Neutrophil (primary cell): ENCODE measurements at regions not wholly inside any gene's neighbourhood (a gene's known extent, or its start where the extent isn't known, plus 50 kb on each side); places are given as distances from the start of the nearest gene placed in this dataset.
A peak's percentile ranks its signal among the peaks of the same experiment; 100 is the strongest.

Experiments
- H3K27ac ChIP-seq: fragments of 200-600 bp; sonication (generic); 2 replicates; pipeline ENCODE4 v1.5.1; 2016; ENCODE audit warnings: mild to moderate bottlenecking, moderate library complexity
- H3K27me3 ChIP-seq: fragments of 200-600 bp; sonication (generic); 2 replicates; pipeline ENCODE4 v1.6.0; 2016; ENCODE audit warnings: mild to moderate bottlenecking
- H3K36me3 ChIP-seq: fragments of 200-600 bp; sonication (generic); 2 replicates; pipeline ENCODE4 v1.5.1; 2017
- H3K4me1 ChIP-seq, 2 experiments: fragments of 200-600 bp in 1 of 2; sonication (generic) in 1 of 2; 1 replicate in 1 of 2; 2 replicates in 1 of 2; pipeline versions ENCODE4 v1.5.1 to v1.6.1; 2013 to 2016; ENCODE audit warnings: low read depth in 1 of 2, low read length in 1 of 2, mild to moderate bottlenecking in 1 of 2, moderate library complexity in 1 of 2; ENCODE audit not compliant: control insufficient read depth in 1 of 2, insufficient read depth in 1 of 2
- H3K4me3 ChIP-seq, 2 experiments: fragments of 200-600 bp in 1 of 2; sonication (generic) in 1 of 2; 1 replicate in 1 of 2; 2 replicates in 1 of 2; pipeline ENCODE4 v1.5.1; 2013 to 2016; ENCODE audit warnings: low read depth in 1 of 2, low read length in 1 of 2, mild to moderate bottlenecking in 1 of 2, moderate library complexity in 1 of 2
- H3K9me3 ChIP-seq: fragments of 200-600 bp; sonication (generic); 2 replicates; pipeline ENCODE4 v1.5.1; 2016
- TF ChIP-seq, protein P1 (sequence below): fragments of 200-600 bp; sonication (generic); IDR thresholded peaks from 2 replicates; pipeline ENCODE4 v1.5.1; 2016; ENCODE audit warnings: antibody characterized with exemption

DNA sequence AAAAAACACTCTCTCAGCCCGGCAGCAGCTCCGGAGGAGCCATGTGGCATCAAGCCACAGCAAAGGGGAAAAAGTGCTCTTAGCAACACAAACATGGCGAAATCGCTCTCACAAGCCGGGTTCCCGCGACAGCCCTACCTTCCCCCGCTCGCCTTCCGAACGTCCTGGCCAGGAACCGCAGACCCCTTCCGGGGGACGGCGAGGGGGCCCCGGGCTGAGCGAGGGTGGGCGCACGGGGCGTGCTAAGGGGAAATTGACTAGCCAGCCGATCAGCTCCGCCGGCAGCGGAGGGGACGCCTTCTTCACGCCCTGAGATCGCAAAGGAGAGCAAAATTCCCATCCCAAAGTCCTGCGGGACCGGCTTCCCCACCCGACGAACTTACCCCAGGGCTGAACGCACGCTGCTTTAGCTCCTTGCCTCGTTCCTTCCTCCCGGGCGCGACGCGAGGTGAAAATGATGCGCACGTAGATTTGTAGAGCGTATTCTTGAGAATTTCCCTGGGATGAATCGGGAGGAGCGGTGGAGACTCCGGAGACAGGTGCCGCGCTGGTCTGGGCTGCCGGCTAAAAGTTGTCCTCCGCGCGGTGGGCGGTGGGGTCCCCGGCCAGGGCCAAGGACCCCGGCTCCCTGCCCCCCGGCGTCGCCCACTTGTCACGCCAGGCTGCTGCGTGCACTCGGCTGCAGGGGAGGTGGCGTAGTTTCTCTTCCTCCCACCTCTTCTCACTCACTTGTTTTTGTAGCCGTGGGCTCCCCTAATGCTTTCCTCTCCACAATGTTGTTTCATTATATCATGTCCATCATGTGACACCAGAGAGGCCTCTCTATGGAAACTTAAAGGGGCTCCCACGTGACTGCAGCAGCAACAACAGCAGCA lies 220.1 kb upstream of the MKLN1 start:
- peaks cover 50 to 57% of the 10 kb centered on the region in 2 experiments for H3K4me1 ChIP-seq
- peak overlapping the region; percentile 86 to 99 for H3K4me3 ChIP-seq
- no peaks in the 10 kb centered on the region for H3K9me3 ChIP-seq
- no peaks in the 10 kb centered on the region for H3K27me3 ChIP-seq
- TF ChIP-seq, protein P1, sequence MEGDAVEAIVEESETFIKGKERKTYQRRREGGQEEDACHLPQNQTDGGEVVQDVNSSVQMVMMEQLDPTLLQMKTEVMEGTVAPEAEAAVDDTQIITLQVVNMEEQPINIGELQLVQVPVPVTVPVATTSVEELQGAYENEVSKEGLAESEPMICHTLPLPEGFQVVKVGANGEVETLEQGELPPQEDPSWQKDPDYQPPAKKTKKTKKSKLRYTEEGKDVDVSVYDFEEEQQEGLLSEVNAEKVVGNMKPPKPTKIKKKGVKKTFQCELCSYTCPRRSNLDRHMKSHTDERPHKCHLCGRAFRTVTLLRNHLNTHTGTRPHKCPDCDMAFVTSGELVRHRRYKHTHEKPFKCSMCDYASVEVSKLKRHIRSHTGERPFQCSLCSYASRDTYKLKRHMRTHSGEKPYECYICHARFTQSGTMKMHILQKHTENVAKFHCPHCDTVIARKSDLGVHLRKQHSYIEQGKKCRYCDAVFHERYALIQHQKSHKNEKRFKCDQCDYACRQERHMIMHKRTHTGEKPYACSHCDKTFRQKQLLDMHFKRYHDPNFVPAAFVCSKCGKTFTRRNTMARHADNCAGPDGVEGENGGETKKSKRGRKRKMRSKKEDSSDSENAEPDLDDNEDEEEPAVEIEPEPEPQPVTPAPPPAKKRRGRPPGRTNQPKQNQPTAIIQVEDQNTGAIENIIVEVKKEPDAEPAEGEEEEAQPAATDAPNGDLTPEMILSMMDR = no peak
- peak overlapping the region; percentile 99 for H3K27ac ChIP-seq
- H3K36me3 ChIP-seq = peaks cover 24% of the 10 kb centered on the region

GRCh38 chr7:131108212-131108940 lies 219.3 kb upstream of the MKLN1 start:
- Histone ChIP-seq H3K27me3 (no peaks in the 10 kb centered on the region), H3K36me3 (peaks cover 20% of the 10 kb centered on the region), H3K9me3 (no peaks in the 10 kb centered on the region), H3K27ac (peak overlapping the region; percentile 99), H3K4me3 (peak overlapping the region; percentile 86 to 99), H3K4me1 (peaks cover 49 to 57% of the 10 kb centered on the region in 2 experiments)
- TF ChIP-seq, protein P1 = no peak

DNA sequence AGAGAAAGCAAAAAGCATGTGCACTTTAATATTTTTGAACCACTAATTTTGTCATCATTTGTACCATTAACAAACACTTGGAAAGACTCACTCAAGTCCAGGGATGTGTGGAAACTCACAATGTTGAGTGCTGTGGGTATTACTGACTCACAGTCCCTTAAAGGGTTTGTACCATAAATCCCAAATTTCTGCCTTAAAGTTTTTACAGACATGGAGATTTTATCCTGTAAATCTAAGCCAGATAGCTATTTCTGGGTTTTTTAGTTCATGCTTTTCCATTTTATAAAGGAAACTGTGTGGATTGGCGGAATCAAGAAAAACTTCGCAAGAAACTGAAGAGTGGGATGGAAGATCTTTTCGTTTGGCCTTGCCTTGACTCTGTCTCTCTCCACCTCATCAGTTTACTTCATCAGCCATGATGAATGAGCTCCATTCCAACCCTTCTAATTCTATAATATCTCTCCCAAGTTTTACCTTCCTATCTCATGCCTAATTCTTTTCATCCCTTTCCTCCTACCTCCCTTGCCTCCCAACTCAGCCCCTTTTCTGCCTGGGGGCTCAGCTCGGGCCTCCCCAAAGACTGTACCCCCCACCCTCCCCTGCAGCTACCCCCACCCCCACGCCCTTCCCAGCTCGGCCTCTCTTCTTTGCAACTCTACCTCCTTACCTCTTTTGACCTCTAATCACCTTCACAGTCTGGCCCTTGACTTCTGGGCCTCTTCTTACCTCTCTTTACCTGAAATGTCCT lies 218.5 kb upstream of the MKLN1 start:
- Histone ChIP-seq H3K4me1 (peaks cover 41 to 54% of the 10 kb centered on the region in 2 experiments), H3K36me3 (peaks cover 12% of the 10 kb centered on the region), H3K9me3 (no peaks in the 10 kb centered on the region), H3K4me3 (peak overlapping the region; percentile 86 to 99), H3K27me3 (peaks cover 6% of the 10 kb centered on the region), H3K27ac (peak overlapping the region; percentile 99)
- TF ChIP-seq, protein P1 = no peak

GRCh38 chr7:131109759-131110296 lies 217.8 kb upstream of the MKLN1 start:
- H3K27me3 ChIP-seq = peaks cover 6% of the 10 kb centered on the region
- TF ChIP-seq, protein P1 = no peak
- H3K9me3 ChIP-seq = no peaks in the 10 kb centered on the region
- H3K4me3 ChIP-seq = peak overlapping the region; percentile 86 to 99
- peak overlapping the region; percentile 99 for H3K27ac ChIP-seq
- peaks cover 35 to 47% of the 10 kb centered on the region in 2 experiments for H3K4me1 ChIP-seq
- peaks cover 10% of the 10 kb centered on the region for H3K36me3 ChIP-seq
